Endothelial cell (in vitro differentiated cells): ENCODE measurements at regions not wholly inside any gene's neighbourhood (a gene's known extent, or its start where the extent isn't known, plus 50 kb on each side); places are given as distances from the start of the nearest gene placed in this dataset.
"Not testable (repeated sequence)": the region's sequence is repeated elsewhere in the genome, so short reads cannot be mapped to it uniquely, and the experiment has no call there.

Experiments
- DNase-seq: peaks from one replicate; pipeline ENCODE4 v3.0.0; 2021; ENCODE audit warnings: low spot score
- H3K27ac Mint-ChIP-seq: one replicate; pipeline ENCODE4 v1.8.0; 2021; ENCODE audit warnings: mixed read lengths, inconsistent platforms; ENCODE audit not compliant: unreplicated experiment
- H3K27me3 Mint-ChIP-seq: one replicate; pipeline ENCODE4 v1.8.0; 2021; ENCODE audit warnings: mild to moderate bottlenecking, moderate library complexity, mixed read lengths, inconsistent platforms; ENCODE audit not compliant: unreplicated experiment
- H3K36me3 Mint-ChIP-seq: one replicate; pipeline ENCODE4 v1.8.0; 2021; ENCODE audit warnings: mild to moderate bottlenecking, low read depth, mixed read lengths, inconsistent platforms; ENCODE audit not compliant: unreplicated experiment
- H3K4me1 Mint-ChIP-seq: one replicate; pipeline ENCODE4 v1.8.0; 2021; ENCODE audit warnings: mild to moderate bottlenecking, mixed read lengths, inconsistent platforms; ENCODE audit not compliant: unreplicated experiment
- H3K4me3 Mint-ChIP-seq: one replicate; pipeline ENCODE4 v1.8.0; 2021; ENCODE audit warnings: mild to moderate bottlenecking, mixed read lengths, inconsistent platforms; ENCODE audit not compliant: unreplicated experiment
- H3K9me3 Mint-ChIP-seq: one replicate; pipeline ENCODE4 v1.8.0; 2021; ENCODE audit warnings: mixed read lengths, inconsistent platforms; ENCODE audit not compliant: unreplicated experiment
- TF ChIP-seq, protein P1 (sequence below): fragments of 200-600 bp; sonication (generic); IDR thresholded peaks from one replicate; pipeline ENCODE4 v1.5.0; 2021; ENCODE audit warnings: antibody characterized with exemption; ENCODE audit not compliant: unreplicated experiment

DNA sequence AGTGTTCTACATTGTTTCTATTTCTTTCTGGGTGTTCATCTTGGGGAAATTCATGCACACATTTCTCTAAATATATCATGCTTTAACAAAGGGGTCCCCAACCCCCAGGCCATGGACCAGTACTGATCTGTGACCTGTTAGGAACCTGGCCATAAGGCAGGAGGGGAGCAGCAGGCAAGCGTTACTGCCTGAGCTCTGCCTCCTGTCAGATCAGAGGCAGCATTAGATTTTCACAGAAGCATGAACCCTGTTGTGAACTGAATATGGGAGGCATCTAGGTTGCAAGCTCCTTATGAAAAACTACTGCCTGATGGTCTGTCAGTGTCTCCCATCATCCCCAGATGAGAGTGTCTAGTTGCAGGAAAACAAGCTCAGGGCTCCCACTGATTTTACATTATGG is 270.0 kb downstream of the AGTPBP1 start:
- Mint-ChIP-seq H3K36me3 (no peaks in the 10 kb centered on the region), H3K4me1 (no peaks in the 10 kb centered on the region), H3K27me3 (peaks cover 2% of the 10 kb centered on the region), H3K27ac (no peak overlapping the region), H3K4me3 (no peak overlapping the region), H3K9me3 (no peaks in the 10 kb centered on the region)
- TF ChIP-seq, protein P1, sequence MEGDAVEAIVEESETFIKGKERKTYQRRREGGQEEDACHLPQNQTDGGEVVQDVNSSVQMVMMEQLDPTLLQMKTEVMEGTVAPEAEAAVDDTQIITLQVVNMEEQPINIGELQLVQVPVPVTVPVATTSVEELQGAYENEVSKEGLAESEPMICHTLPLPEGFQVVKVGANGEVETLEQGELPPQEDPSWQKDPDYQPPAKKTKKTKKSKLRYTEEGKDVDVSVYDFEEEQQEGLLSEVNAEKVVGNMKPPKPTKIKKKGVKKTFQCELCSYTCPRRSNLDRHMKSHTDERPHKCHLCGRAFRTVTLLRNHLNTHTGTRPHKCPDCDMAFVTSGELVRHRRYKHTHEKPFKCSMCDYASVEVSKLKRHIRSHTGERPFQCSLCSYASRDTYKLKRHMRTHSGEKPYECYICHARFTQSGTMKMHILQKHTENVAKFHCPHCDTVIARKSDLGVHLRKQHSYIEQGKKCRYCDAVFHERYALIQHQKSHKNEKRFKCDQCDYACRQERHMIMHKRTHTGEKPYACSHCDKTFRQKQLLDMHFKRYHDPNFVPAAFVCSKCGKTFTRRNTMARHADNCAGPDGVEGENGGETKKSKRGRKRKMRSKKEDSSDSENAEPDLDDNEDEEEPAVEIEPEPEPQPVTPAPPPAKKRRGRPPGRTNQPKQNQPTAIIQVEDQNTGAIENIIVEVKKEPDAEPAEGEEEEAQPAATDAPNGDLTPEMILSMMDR, result no peak
- DNase-seq, result no peak

DNA sequence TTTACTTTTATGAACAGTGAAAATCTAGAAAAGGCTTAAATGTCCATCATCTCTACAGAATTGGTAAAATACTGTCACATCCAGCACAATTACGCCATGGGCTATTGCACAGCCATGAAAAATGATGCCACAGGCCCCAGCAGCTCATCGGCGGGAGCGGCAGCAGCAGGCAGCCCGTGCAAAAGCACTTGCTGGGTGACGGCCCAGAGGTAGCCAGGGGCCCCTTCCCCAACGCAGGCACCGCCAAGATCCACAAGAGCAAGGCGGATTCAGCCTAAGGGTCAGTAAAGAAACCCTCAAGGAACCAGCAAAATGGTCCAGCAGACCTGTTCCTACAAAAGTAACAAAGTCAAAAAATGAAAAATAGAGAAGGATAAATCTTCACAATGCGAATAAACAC is 272.7 kb downstream of the AGTPBP1 start:
- Mint-ChIP-seq H3K27me3 (peaks cover 4% of the 10 kb centered on the region), H3K4me3 (no peak overlapping the region), H3K36me3 (no peaks in the 10 kb centered on the region), H3K27ac (no peak overlapping the region), H3K9me3 (no peaks in the 10 kb centered on the region), H3K4me1 (no peaks in the 10 kb centered on the region)
- TF ChIP-seq, protein P1, result no peak
- DNase-seq, result no peak

DNA sequence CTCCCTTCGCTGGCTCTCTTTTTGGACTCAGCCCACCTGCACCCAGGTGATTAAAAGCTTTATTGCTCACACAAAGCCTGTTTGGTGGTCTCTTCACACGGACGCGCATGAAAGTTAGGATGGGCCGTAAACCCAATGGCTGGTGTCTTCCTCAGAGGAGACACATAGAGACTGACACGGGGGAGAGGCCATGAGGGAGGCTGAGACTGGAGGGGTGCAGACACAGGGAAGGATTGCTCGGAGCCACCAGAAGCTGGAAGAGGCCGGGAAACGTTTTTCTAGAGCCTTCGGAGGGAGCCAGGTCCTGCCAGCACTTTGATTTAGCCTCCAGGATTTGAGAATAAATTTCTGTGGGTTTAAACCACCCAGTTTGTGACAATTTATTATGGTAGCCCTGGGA is 274.9 kb downstream of the AGTPBP1 start:
- H3K27me3 Mint-ChIP-seq, result peaks cover 7% of the 10 kb centered on the region
- no peak overlapping the region for H3K4me3 Mint-ChIP-seq
- H3K27ac Mint-ChIP-seq, result no peak overlapping the region
- no peaks in the 10 kb centered on the region for H3K4me1 Mint-ChIP-seq
- DNase-seq, result no peak
- no peaks in the 10 kb centered on the region for H3K36me3 Mint-ChIP-seq
- TF ChIP-seq, protein P1, result no peak
- H3K9me3 Mint-ChIP-seq, result no peaks in the 10 kb centered on the region

DNA sequence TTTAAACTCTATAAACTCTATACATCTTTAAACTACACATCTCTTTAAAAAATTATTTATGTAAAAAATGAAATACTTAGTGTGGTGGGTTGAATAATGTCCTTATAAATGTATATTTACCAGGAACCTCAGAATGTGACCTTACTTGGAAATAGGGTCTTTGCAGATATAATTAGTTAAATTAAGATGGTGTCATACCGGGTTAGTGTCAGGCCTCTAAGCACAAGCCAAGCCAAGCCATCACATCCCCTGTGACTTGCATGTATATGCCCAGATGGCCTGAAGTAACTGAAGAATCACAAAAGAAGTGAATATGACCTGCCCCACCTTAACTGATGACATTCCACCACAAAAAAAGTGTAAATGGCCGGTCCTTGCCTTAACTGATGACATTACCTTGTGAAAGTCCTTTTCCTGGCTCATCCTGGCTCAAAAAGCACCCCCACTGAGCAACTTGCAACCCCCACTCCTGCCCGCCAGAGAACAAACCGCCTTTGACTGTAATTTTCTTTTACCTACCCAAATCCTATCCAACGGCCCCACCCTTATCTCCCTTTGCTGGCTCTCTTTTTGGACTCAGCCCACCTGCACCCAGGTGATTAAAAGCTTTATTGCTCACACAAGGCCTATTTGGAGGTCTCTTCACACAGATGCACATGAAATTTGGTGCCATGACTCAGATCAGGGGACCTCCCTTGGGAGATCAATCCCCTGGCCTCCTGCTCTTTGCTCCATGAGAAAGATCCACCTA is 283.5 kb downstream of the AGTPBP1 start:
- not testable (repeated sequence) for DNase-seq, H3K4me3 Mint-ChIP-seq, H3K27me3 Mint-ChIP-seq, H3K36me3 Mint-ChIP-seq, H3K27ac Mint-ChIP-seq, H3K9me3 Mint-ChIP-seq, H3K4me1 Mint-ChIP-seq

DNA sequence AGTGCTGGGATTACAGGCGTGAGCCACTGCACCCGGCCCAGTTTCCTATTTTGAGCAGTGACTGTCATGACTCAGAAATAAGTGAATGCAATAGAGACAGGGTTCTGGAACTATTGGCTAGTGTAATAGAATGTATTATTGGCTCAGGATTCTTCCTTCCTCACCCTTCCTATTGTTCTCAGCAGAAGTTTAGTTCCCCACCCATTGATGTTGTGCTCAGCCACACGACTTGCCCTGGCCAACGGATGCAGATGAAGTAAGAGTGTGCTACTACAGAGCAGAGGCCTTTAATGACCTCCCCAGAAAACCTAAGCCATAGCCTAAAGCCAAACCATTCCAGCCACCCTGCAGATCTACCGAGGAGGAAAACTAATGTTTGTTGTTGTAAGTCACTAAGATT is 287.9 kb downstream of the AGTPBP1 start:
- H3K36me3 Mint-ChIP-seq, result no peaks in the 10 kb centered on the region
- TF ChIP-seq, protein P1, result no peak
- H3K4me3 Mint-ChIP-seq, result no peak overlapping the region
- H3K9me3 Mint-ChIP-seq, result no peaks in the 10 kb centered on the region
- no peaks in the 10 kb centered on the region for H3K27me3 Mint-ChIP-seq
- no peak for DNase-seq
- no peaks in the 10 kb centered on the region for H3K4me1 Mint-ChIP-seq
- no peak overlapping the region for H3K27ac Mint-ChIP-seq
